ENCODE measurements at regions not wholly inside any gene's neighbourhood (a gene's known extent, or its start where the extent isn't known, plus 50 kb on each side); places are given as distances from the start of the nearest gene placed in this dataset.
"Not testable (repeated sequence)": the region's sequence is repeated elsewhere in the genome, so short reads cannot be mapped to it uniquely, and the experiment has no call there.

DNA sequence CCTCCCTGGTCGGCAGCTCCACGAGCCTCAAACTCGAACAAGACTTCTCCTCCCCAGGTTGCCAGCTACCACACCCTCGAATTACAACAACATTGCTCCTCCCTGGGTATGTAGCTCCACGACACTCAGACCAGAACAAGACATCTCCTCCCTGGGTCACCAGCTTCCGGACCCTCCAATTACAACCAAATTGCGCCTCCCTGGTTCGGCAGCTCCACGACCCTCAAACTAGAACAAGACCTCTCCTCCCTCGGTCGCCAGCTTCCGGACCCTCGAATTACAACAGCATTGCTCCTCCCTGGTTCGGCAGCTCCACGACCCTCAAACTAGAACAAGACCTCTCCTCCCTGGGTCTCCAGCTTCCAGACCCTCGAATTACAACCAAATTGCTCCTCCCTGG lies 315.3 kb downstream of the PREX1 start:
- not testable (repeated sequence) for TF ChIP-seq POLR2A (IDR thresholded peaks at IDR 0.05; ENCODE audit: low read depth, low read length); TAF1 (IDR thresholded peaks at IDR 0.05; ENCODE audit: borderline replicate concordance, low read depth, low read length); POLR2AphosphoS5 (IDR thresholded peaks at IDR 0.05; ENCODE audit: low read depth, low read length)
